Mucosa of descending colon (tissue), 3 donors: ENCODE measurements at regions not wholly inside any gene's neighbourhood (a gene's known extent, or its start where the extent isn't known, plus 50 kb on each side); places are given as distances from the start of the nearest gene placed in this dataset.

Experiments used
- ATAC-seq: fragments of 200-7000 bp; cut with Tn5 transposase; one replicate; pipeline ENCODE4 v1.9.1; 2020; ENCODE audit warnings: mild to moderate bottlenecking, moderate library complexity
- DNase-seq, 3 donors: peaks; one replicate each; pipeline ENCODE4 v3.0.0-alpha.2; 2020
- H3K36me3 ChIP-seq: fragments of 200-600 bp; one replicate; pipeline ENCODE4 v1.8.0; 2021; ENCODE audit warnings: low read depth, mild to moderate bottlenecking
- H3K4me1 ChIP-seq: fragments of 200-600 bp; one replicate; pipeline ENCODE4 v1.8.0; 2021; ENCODE audit warnings: low read depth, mild to moderate bottlenecking
- H3K4me3 ChIP-seq: fragments of 200-600 bp; one replicate; pipeline ENCODE4 v1.8.0; 2021; ENCODE audit warnings: mild to moderate bottlenecking
- H3K9me3 ChIP-seq: fragments of 200-600 bp; one replicate; pipeline ENCODE4 v1.8.0; 2021; ENCODE audit warnings: mild to moderate bottlenecking
- intact Hi-C, 2 donors: fragments of 100-400 bp; cut with DNase I in 1 of 2; cut with micrococcal nuclease in 1 of 2; formaldehyde crosslinking; loops; one replicate each; pipeline versions ENCODE4 v1.11.0 to v1.11.1; 2022; cut with DNase I, micrococcal nuclease
- TF ChIP-seq, protein P1 (sequence below): fragments of 200-600 bp; IDR thresholded peaks from one replicate; pipeline ENCODE4 v1.8.0; 2022; ENCODE audit warnings: antibody characterized with exemption, mild to moderate bottlenecking
- donor health status: DM: no; HTN: no; CAD: no; lungs with moderate emphysema.
- donor health status: DM: no; HTN: no; CAD: no.
- donor health status: DM: no; HTN: yes; CAD: no.

DNA sequence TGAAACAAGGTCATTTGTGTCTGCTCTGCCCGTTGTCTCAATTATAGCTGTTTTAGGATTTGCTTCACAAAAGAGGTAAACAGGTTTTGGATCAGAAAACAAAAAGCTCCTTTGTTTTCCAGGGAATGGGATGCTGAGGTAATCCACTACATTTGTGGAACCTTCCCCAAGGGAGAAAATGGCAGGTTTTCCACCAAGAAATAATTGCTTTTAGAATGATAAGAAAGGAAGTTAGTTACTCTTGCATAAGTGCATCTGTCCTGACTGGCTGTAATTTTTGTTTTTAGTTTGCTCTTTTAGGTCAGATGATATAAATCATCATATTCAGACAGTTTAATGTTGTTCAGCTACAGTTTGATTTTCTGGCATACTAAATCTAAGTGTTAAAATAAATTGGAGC lies 198.5 kb upstream of the COL8A1 start:
- H3K9me3 ChIP-seq = no peaks in the 10 kb centered on the region
- intact Hi-C loops = no loop called here

DNA sequence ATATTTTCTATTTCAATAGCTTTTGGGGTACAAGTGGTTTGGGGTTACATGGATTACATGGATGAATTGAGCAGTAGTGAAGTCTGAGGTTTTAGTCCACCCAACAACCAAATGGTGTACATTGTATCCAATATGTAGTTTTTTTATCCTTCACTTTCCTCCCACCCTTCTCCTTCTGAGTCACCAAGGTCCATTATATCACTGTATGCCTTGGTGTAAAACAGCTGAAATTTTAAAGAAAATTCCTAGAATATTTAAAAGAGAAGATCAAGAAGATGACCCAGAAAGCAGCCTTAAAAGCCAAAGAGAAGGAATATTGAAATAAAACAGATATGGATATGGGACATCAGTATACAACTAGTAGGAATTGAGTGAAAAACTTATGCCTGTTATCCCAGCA lies 204.2 kb upstream of the COL8A1 start:
- intact Hi-C loops = no loop called here
- Histone ChIP-seq H3K36me3 (no peaks in the 10 kb centered on the region), H3K4me3 (no peak overlapping the region), H3K9me3 (no peaks in the 10 kb centered on the region), H3K4me1 (no peaks in the 10 kb centered on the region)
- ATAC-seq (no peak), DNase-seq (no peak)
- TF ChIP-seq, protein P1, sequence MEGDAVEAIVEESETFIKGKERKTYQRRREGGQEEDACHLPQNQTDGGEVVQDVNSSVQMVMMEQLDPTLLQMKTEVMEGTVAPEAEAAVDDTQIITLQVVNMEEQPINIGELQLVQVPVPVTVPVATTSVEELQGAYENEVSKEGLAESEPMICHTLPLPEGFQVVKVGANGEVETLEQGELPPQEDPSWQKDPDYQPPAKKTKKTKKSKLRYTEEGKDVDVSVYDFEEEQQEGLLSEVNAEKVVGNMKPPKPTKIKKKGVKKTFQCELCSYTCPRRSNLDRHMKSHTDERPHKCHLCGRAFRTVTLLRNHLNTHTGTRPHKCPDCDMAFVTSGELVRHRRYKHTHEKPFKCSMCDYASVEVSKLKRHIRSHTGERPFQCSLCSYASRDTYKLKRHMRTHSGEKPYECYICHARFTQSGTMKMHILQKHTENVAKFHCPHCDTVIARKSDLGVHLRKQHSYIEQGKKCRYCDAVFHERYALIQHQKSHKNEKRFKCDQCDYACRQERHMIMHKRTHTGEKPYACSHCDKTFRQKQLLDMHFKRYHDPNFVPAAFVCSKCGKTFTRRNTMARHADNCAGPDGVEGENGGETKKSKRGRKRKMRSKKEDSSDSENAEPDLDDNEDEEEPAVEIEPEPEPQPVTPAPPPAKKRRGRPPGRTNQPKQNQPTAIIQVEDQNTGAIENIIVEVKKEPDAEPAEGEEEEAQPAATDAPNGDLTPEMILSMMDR = no peak

More for the DNA sequence above, 198.5 kb upstream of the COL8A1 start:
- Histone ChIP-seq H3K36me3 (no peaks in the 10 kb centered on the region), H3K4me3 (no peak overlapping the region), H3K4me1 (no peaks in the 10 kb centered on the region)
- no peak for ATAC-seq
- TF ChIP-seq, protein P1 = no peak
- no peak for DNase-seq

DNA sequence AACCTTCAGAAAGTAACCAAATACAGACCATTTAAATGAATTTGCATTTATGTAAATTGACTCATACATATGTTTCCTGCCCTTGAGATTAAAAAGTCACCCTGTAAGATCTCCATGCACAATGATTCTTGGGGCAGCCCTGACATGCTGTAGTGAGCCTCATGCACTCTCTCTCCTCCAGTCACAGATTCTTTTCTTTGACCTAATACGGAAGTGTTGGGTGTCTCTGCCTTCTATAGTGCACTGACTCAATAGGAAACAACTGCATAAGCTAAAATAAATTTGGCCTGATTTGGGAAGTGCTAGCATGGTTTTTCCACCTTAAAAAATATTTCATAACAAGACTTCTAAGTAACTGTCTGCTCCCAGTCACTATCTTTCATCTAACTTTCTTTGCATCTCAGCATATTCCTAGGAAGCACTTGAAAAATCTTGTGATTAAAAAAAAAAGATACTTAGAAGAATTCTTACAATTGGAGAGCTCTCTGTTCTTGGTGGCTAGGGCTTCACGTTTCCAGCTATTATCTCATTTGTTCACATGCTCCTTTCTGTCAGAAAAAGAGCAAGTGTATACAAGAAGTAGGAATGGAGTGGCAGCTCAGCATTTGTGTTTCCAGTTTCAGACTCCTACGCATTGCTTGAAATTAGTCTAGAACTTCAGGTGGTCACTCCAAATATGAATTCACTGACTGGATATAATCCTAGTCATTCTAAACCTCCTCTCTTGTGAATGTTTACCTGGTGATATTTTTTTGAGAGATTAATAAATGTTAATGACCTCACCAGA lies 207.9 kb upstream of the COL8A1 start:
- ATAC-seq (no peak), DNase-seq (no peak)
- intact Hi-C loops = no loop called here
- no peaks in the 10 kb centered on the region for H3K36me3 ChIP-seq
- H3K4me3 ChIP-seq = no peak overlapping the region
- TF ChIP-seq, protein P1 = no peak
- H3K4me1 ChIP-seq = no peaks in the 10 kb centered on the region
- H3K9me3 ChIP-seq = no peaks in the 10 kb centered on the region

DNA sequence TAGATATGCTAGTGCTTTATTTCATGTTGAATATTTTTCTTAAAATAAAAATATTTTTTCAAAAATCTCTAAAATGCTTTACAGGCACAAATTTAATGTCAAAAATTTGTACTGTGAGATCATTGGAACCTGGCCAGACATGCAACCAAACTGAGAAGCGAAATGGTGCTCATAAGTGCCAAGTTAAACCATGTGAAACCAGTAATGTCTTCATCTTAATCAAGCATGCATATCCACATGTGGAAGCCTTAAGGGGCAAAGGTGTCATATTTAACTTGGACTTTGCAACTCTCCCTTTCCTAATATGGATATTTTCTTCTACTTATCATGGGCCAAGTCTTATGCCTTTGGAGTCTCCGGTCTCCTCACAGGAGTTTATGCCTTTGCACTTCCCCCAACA lies 208.9 kb upstream of the COL8A1 start:
- Histone ChIP-seq H3K36me3 (no peaks in the 10 kb centered on the region), H3K9me3 (no peaks in the 10 kb centered on the region), H3K4me1 (no peaks in the 10 kb centered on the region), H3K4me3 (no peak overlapping the region)
- DNase-seq (no peak), ATAC-seq (no peak)
- TF ChIP-seq, protein P1 = no peak
- intact Hi-C loops = no loop called here

DNA sequence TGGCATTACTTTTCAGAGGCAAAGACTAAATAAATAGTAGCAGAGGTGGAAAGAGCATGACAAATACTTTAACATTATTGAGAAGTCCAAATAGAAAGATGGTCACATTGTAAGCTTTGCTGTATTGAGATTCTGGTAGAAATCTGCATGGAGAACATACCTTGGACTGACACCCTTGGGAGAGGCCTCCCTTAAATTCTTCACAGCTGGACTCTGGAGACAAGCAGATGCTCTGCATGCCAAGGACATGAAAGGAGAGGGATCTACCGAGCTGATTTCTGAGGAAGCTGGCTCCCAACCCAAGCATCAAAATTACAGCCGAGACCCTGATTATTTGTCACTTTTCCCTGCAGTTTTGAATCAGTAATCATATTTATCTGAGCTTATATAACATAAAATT lies 212.5 kb upstream of the COL8A1 start:
- no peaks in the 10 kb centered on the region for H3K4me1 ChIP-seq
- no peak for ATAC-seq
- H3K9me3 ChIP-seq = no peaks in the 10 kb centered on the region
- TF ChIP-seq, protein P1 = no peak
- H3K36me3 ChIP-seq = no peaks in the 10 kb centered on the region
- H3K4me3 ChIP-seq = no peak overlapping the region
- intact Hi-C loops = no loop called here
- DNase-seq = no peak
